H1 (cell line): ENCODE measurements at regions not wholly inside any gene's neighbourhood (a gene's known extent, or its start where the extent isn't known, plus 50 kb on each side); places are given as distances from the start of the nearest gene placed in this dataset.

Experiments used
- CTCF ChIA-PET: fragments of 300-600 bp; sonication (Branson Sonifier 250); formaldehyde crosslinking; loops from one replicate; lab custom pipeline; 2021; ENCODE audit not compliant: partially characterized antibody; lab: Charles Lee
- POLR2A ChIA-PET: fragments of 300-600 bp; sonication (Branson Sonifier 250); formaldehyde crosslinking; loops from one replicate; lab custom pipeline; 2021; ENCODE audit warnings: inconsistent platforms; ENCODE audit not compliant: partially characterized antibody; lab: Charles Lee
- DNase-seq, 2 experiments: peaks; one replicate each; pipeline versions ENCODE4 v3.0.0 to v3.0.0-alpha.2; 2010 to 2022; ENCODE audit warnings: low spot score in 2 of 2, low read depth in 1 of 2, mixed read lengths in 1 of 2
- FAIRE-seq: peaks from 2 replicates; lab custom pipeline; 2011; peaks lifted over from hg19 to GRCh38; lab: Jason Lieb, UNC
- H2AFZ ChIP-seq: 2 replicates; pipeline ENCODE4 v1.8.1; 2012; ENCODE audit warnings: low read length, inconsistent platforms
- H2AK5ac ChIP-seq: 2 replicates; pipeline ENCODE4 v1.6.1; 2013; ENCODE audit warnings: low read depth, low read length
- H2BK120ac ChIP-seq: replicated peaks from 2 replicates; pipeline ENCODE3; 2013; ENCODE audit warnings: low read depth, low read length, inconsistent platforms
- H2BK12ac ChIP-seq: 2 replicates; pipeline ENCODE4 v1.6.1; 2013; ENCODE audit warnings: low read depth, low read length
- H2BK15ac ChIP-seq: 2 replicates; pipeline ENCODE4 v1.6.1; 2013; ENCODE audit warnings: low read length
- H2BK20ac ChIP-seq: 2 replicates; pipeline ENCODE4 v1.6.1; 2013; ENCODE audit warnings: low read length
- H2BK5ac ChIP-seq: 2 replicates; pipeline ENCODE4 v1.6.1; 2013; ENCODE audit warnings: low read depth, low read length
- H3K14ac ChIP-seq: 2 replicates; pipeline ENCODE4 v1.6.1; 2013; ENCODE audit warnings: inconsistent platforms; ENCODE audit not compliant: insufficient read length
- H3K18ac ChIP-seq: 2 replicates; pipeline ENCODE4 v1.6.1; 2013; ENCODE audit warnings: low read length; ENCODE audit errors: extremely low read depth
- H3K23ac ChIP-seq: 2 replicates; pipeline ENCODE4 v1.6.1; 2013; ENCODE audit warnings: inconsistent platforms; ENCODE audit not compliant: insufficient read length
- H3K23me2 ChIP-seq: 2 replicates; pipeline ENCODE4 v1.6.1; 2013; ENCODE audit warnings: low read depth, low read length
- H3K27ac ChIP-seq: 2 replicates; pipeline ENCODE4 v1.6.1; 2011; ENCODE audit warnings: low read depth, low read length, inconsistent platforms
- H3K27me3 ChIP-seq, 4 experiments: replicated peaks in 1 of 4; 1 replicate in 1 of 4; 2 replicates in 3 of 4; pipeline versions ENCODE4 v1.6.1 to v1.8.1; 2011 to 2013; ENCODE audit warnings: low read length in 3 of 4, mild to moderate bottlenecking in 3 of 4, inconsistent platforms in 2 of 4, mixed read lengths in 2 of 4, moderate library complexity in 1 of 4; ENCODE audit not compliant: control insufficient read depth in 3 of 4, insufficient read depth in 3 of 4; ENCODE audit errors: extremely low read depth in 1 of 4
- H3K36me3 ChIP-seq, 4 experiments: 2 replicates each; pipeline versions ENCODE4 v1.6.1 to v1.8.1; 2011 to 2013; ENCODE audit warnings: mild to moderate bottlenecking in 4 of 4, low read length in 3 of 4, moderate library complexity in 2 of 4, control low read depth in 1 of 4, inconsistent platforms in 1 of 4; ENCODE audit not compliant: insufficient read depth in 4 of 4, control insufficient read depth in 2 of 4
- H3K4ac ChIP-seq: replicated peaks from 2 replicates; pipeline ENCODE3; 2013; ENCODE audit warnings: low read length, low read depth, mixed read lengths, inconsistent platforms; ENCODE audit not compliant: insufficient read length
- H3K4me1 ChIP-seq, 4 experiments: replicated peaks in 1 of 4; 1 replicate in 1 of 4; 2 replicates in 3 of 4; pipeline versions ENCODE4 v1.6.1 to v1.8.1; 2011 to 2013; ENCODE audit warnings: low read length in 3 of 4, inconsistent platforms in 2 of 4, mixed read lengths in 1 of 4; ENCODE audit not compliant: insufficient read depth in 4 of 4, control insufficient read depth in 3 of 4
- H3K4me2 ChIP-seq, 2 experiments: 2 replicates each; pipeline versions ENCODE4 v1.6.1 to v1.8.1; 2011 to 2013; ENCODE audit warnings: low read depth in 2 of 2, low read length in 2 of 2, control low read depth in 1 of 2, inconsistent platforms in 1 of 2, mild to moderate bottlenecking in 1 of 2; ENCODE audit not compliant: insufficient read depth in 1 of 2
- H3K4me3 ChIP-seq, 4 experiments: fragments of 200-600, 300-600 bp in 1 of 4; sonication (generic), shearing (Covaris generic), sonication (Bioruptor Twin) in 1 of 4; 2 replicates each; pipeline versions ENCODE4 v1.5.1 to v1.8.1; 2011 to 2016; ENCODE audit warnings: low read length in 4 of 4, low read depth in 3 of 4, control low read depth in 2 of 4, inconsistent platforms in 2 of 4, mild to moderate bottlenecking in 2 of 4, mixed read lengths in 1 of 4, moderate library complexity in 1 of 4; ENCODE audit not compliant: insufficient read depth in 2 of 4; ENCODE audit errors: extremely low read depth in 1 of 4
- H3K56ac ChIP-seq: replicated peaks from 2 replicates; pipeline ENCODE3; 2013; ENCODE audit warnings: low read depth, mild to moderate bottlenecking, mixed read lengths, low read length, inconsistent platforms; ENCODE audit not compliant: insufficient read length
- H3K79me1 ChIP-seq: 2 replicates; pipeline ENCODE4 v1.6.1; 2013; ENCODE audit warnings: low read depth, low read length, control low read depth
- H3K79me2 ChIP-seq, 2 experiments: 2 replicates each; pipeline versions ENCODE4 v1.6.1 to v1.8.1; 2012 to 2013; ENCODE audit warnings: low read length in 2 of 2, mild to moderate bottlenecking in 2 of 2, inconsistent platforms in 1 of 2; ENCODE audit not compliant: insufficient read depth in 2 of 2, control insufficient read depth in 1 of 2
- H3K9ac ChIP-seq, 4 experiments: replicated peaks in 1 of 4; 1 replicate in 1 of 4; 2 replicates in 3 of 4; pipeline versions ENCODE4 v1.6.1 to v1.8.1; 2011 to 2013; ENCODE audit warnings: low read depth in 3 of 4, low read length in 3 of 4, control low read depth in 2 of 4, mild to moderate bottlenecking in 2 of 4, moderate library complexity in 2 of 4, inconsistent platforms in 1 of 4; ENCODE audit errors: extremely low read depth in 1 of 4
- H3K9me3 ChIP-seq, 2 experiments: 2 replicates each; pipeline versions ENCODE4 v1.6.1 to v1.8.1; 2012 to 2013; ENCODE audit warnings: mild to moderate bottlenecking in 2 of 2, moderate library complexity in 2 of 2, control low read depth in 1 of 2, inconsistent platforms in 1 of 2, low read depth in 1 of 2, low read length in 1 of 2, mixed read lengths in 1 of 2; ENCODE audit not compliant: insufficient read depth in 2 of 2
- H4K20me1 ChIP-seq, 2 experiments: replicated peaks in 1 of 2; 2 replicates each; pipeline versions ENCODE3 to v1.8.1; 2011 to 2013; ENCODE audit warnings: inconsistent platforms in 2 of 2, low read length in 2 of 2, mild to moderate bottlenecking in 1 of 2; ENCODE audit not compliant: insufficient read depth in 2 of 2, control insufficient read depth in 1 of 2
- H4K5ac ChIP-seq: 2 replicates; pipeline ENCODE4 v1.6.1; 2013; ENCODE audit warnings: low read length, low read depth, mixed read lengths, inconsistent platforms; ENCODE audit not compliant: insufficient read length
- H4K8ac ChIP-seq: 2 replicates; pipeline ENCODE4 v1.8.0; 2013; ENCODE audit warnings: mild to moderate bottlenecking, moderate library complexity, low read length, inconsistent platforms; ENCODE audit not compliant: insufficient read depth; ENCODE audit errors: extremely low read depth
- H4K91ac ChIP-seq: replicated peaks from 2 replicates; pipeline ENCODE3; 2013; ENCODE audit warnings: low read length, mixed read lengths, inconsistent platforms; ENCODE audit not compliant: insufficient read length
- KDM4A ChIP-seq: IDR thresholded peaks from one replicate; pipeline ENCODE4 v1.7.1; 2012; ENCODE audit warnings: low read depth, mild to moderate bottlenecking, moderate library complexity, low read length, inconsistent platforms; ENCODE audit not compliant: severe bottlenecking
- TEAD4 ChIP-seq: IDR thresholded peaks from 2 replicates; pipeline ENCODE4 v1.6.1; 2012; ENCODE audit warnings: low read depth, low read length, inconsistent platforms, mixed read lengths
- WGBS, 2 experiments: shearing (Covaris generic) in 1 of 2; methylation state at CpG; one replicate each; pipeline versions ENCODE4 v1.1.6 to v1.1.7; 2013 to 2015; ENCODE audit warnings: low lambda C conversion rate in 2 of 2, mixed read lengths in 2 of 2, inconsistent platforms in 1 of 2, low coverage in 1 of 2, missing lambda C conversion rate in 1 of 2; ENCODE audit not compliant: insufficient replicate concordance in 2 of 2, insufficient coverage in 1 of 2, insufficient read length in 1 of 2; ENCODE audit errors: extremely low coverage in 1 of 2, missing lambda C conversion rate in 1 of 2; 5-methylcytosine and 5-hydroxymethylcytosine counted together

GRCh38 chr12:78489990-78490389 lies 374.6 kb upstream of the SYT1 start:
- Histone ChIP-seq H3K36me3 (no peaks in the 10 kb centered on the region), H3K23ac (no peak overlapping the region), H4K8ac (no peak overlapping the region), H3K23me2 (no peaks in the 10 kb centered on the region; the same call in 1 of the 2 replicates), H3K79me1 (no peaks in the 10 kb centered on the region), H3K18ac (no peak overlapping the region), H2BK120ac (no peak overlapping the region), H4K20me1 (no peaks in the 10 kb centered on the region), H3K4me2 (no peak overlapping the region), H3K79me2 (no peaks in the 10 kb centered on the region), H2AK5ac (no peak overlapping the region), H3K4me3 (no peak overlapping the region), H3K27me3 (no peaks in the 10 kb centered on the region), H3K14ac (no peak overlapping the region), H3K4me1 (no peaks in the 10 kb centered on the region), H3K9ac (no peak overlapping the region), H4K91ac (no peak overlapping the region), H2BK5ac (no peak overlapping the region), H2BK15ac (no peak overlapping the region), H4K5ac (no peak overlapping the region), H2BK20ac (no peak overlapping the region), H3K4ac (no peak overlapping the region), H2AFZ (no peak overlapping the region), H3K56ac (no peak overlapping the region), H3K27ac (no peak overlapping the region), H3K9me3 (no peaks in the 10 kb centered on the region), H2BK12ac (no peak overlapping the region)
- WGBS, 2 experiments = 100% methylated on average over 1 of the region's 1 CpG; no CpG with 5 or more reads in 1 of the 2 experiments
- POLR2A ChIA-PET = no interaction called here
- no peak for TF ChIP-seq TEAD4
- TF ChIP-seq KDM4A = no peak
- FAIRE-seq (no peak), DNase-seq (no peak)
- CTCF ChIA-PET = interaction anchor here (0.6 to 1.8 kb wide), 2 partner anchors 15 to 19 kb away, joined by 3 to 7 read pairs; no protein-coding TSS in a partner anchor
